ENCODE measurements at regions not wholly inside any gene's neighbourhood (a gene's known extent, or its start where the extent isn't known, plus 50 kb on each side); places are given as distances from the start of the nearest gene placed in this dataset.

- no peaks in the 10 kb centered on the region for H3K27me3 ChIP-seq (ENCODE audit: insufficient read depth, low read length)
- no peaks in the 10 kb centered on the region for H3K36me3 ChIP-seq (ENCODE audit: insufficient read depth, low read length)
- no peak overlapping the region for H3K9ac ChIP-seq (ENCODE audit: low read depth, low read length)
- no peaks in the 10 kb centered on the region for H3K9me3 ChIP-seq (ENCODE audit: insufficient read depth, low read depth, low read length)
- no peak overlapping the region for H3K4me3 ChIP-seq (ENCODE audit: low read length)
- no CpG with 5 or more reads among the region's 1 CpG for WGBS
- H3K27ac ChIP-seq (ENCODE audit: low read depth, low read length), result no peak overlapping the region
- no peaks in the 10 kb centered on the region for H3K4me1 ChIP-seq (ENCODE audit: insufficient read depth, low read length)
These were observed 55.8 kb downstream of the KCNE4 start for GRCh38 chr2:223107825-223108224.

GRCh38 chr2:223108351-223109050 lies 56.5 kb downstream of the KCNE4 start:
- H3K27ac ChIP-seq (ENCODE audit: low read depth, low read length), result no peak overlapping the region
- H3K4me1 ChIP-seq (ENCODE audit: insufficient read depth, low read length), result no peaks in the 10 kb centered on the region
- H3K4me3 ChIP-seq (ENCODE audit: low read length), result no peak overlapping the region
- H3K27me3 ChIP-seq (ENCODE audit: insufficient read depth, low read length), result no peaks in the 10 kb centered on the region
- no peaks in the 10 kb centered on the region for H3K9me3 ChIP-seq (ENCODE audit: insufficient read depth, low read depth, low read length)
- no peak overlapping the region for H3K9ac ChIP-seq (ENCODE audit: low read depth, low read length)
- no peaks in the 10 kb centered on the region for H3K36me3 ChIP-seq (ENCODE audit: insufficient read depth, low read length)
- WGBS, result 56% methylated on average over 5 of the region's 5 CpGs

GRCh38 chr2:223109341-223109740 lies 57.4 kb downstream of the KCNE4 start:
- Histone ChIP-seq H3K9ac (ENCODE audit: low read depth, low read length) (no peak overlapping the region), H3K4me1 (ENCODE audit: insufficient read depth, low read length) (no peaks in the 10 kb centered on the region), H3K36me3 (ENCODE audit: insufficient read depth, low read length) (no peaks in the 10 kb centered on the region), H3K27ac (ENCODE audit: low read depth, low read length) (no peak overlapping the region), H3K27me3 (ENCODE audit: insufficient read depth, low read length) (no peaks in the 10 kb centered on the region), H3K9me3 (ENCODE audit: insufficient read depth, low read depth, low read length) (no peaks in the 10 kb centered on the region), H3K4me3 (ENCODE audit: low read length) (no peak overlapping the region)
- 76% methylated on average over 3 of the region's 3 CpGs for WGBS

GRCh38 chr2:223113161-223113560 lies 61.2 kb downstream of the KCNE4 start:
- Histone ChIP-seq H3K4me3 (ENCODE audit: low read length) (no peak overlapping the region), H3K9me3 (ENCODE audit: insufficient read depth, low read depth, low read length) (no peaks in the 10 kb centered on the region), H3K36me3 (ENCODE audit: insufficient read depth, low read length) (no peaks in the 10 kb centered on the region), H3K9ac (ENCODE audit: low read depth, low read length) (no peak overlapping the region), H3K27ac (ENCODE audit: low read depth, low read length) (no peak overlapping the region), H3K27me3 (ENCODE audit: insufficient read depth, low read length) (no peaks in the 10 kb centered on the region), H3K4me1 (ENCODE audit: insufficient read depth, low read length) (no peaks in the 10 kb centered on the region)

- Histone ChIP-seq H3K4me1 (ENCODE audit: insufficient read depth, low read length) (no peaks in the 10 kb centered on the region), H3K27me3 (ENCODE audit: insufficient read depth, low read length) (no peaks in the 10 kb centered on the region), H3K9me3 (ENCODE audit: insufficient read depth, low read depth, low read length) (no peaks in the 10 kb centered on the region), H3K4me3 (ENCODE audit: low read length) (no peak overlapping the region), H3K36me3 (ENCODE audit: insufficient read depth, low read length) (no peaks in the 10 kb centered on the region), H3K9ac (ENCODE audit: low read depth, low read length) (no peak overlapping the region), H3K27ac (ENCODE audit: low read depth, low read length) (no peak overlapping the region)
- 97% methylated on average over 3 of the region's 3 CpGs for WGBS
These were observed 62.2 kb downstream of the KCNE4 start for GRCh38 chr2:223114170-223114569.

GRCh38 chr2:223114917-223115316 lies 62.9 kb downstream of the KCNE4 start:
- WGBS, result no CpG with 5 or more reads among the region's 3 CpGs
- no peaks in the 10 kb centered on the region for H3K36me3 ChIP-seq (ENCODE audit: insufficient read depth, low read length)
- no peaks in the 10 kb centered on the region for H3K27me3 ChIP-seq (ENCODE audit: insufficient read depth, low read length)
- no peak overlapping the region for H3K9ac ChIP-seq (ENCODE audit: low read depth, low read length)
- no peak overlapping the region for H3K4me3 ChIP-seq (ENCODE audit: low read length)
- no peaks in the 10 kb centered on the region for H3K4me1 ChIP-seq (ENCODE audit: insufficient read depth, low read length)
- H3K27ac ChIP-seq (ENCODE audit: low read depth, low read length), result no peak overlapping the region
- no peaks in the 10 kb centered on the region for H3K9me3 ChIP-seq (ENCODE audit: insufficient read depth, low read depth, low read length)

- H3K4me3 ChIP-seq (ENCODE audit: low read length), result no peak overlapping the region
- 97% methylated on average over 2 of the region's 4 CpGs for WGBS
- H3K36me3 ChIP-seq (ENCODE audit: insufficient read depth, low read length), result no peaks in the 10 kb centered on the region
- H3K27me3 ChIP-seq (ENCODE audit: insufficient read depth, low read length), result no peaks in the 10 kb centered on the region
- no peaks in the 10 kb centered on the region for H3K4me1 ChIP-seq (ENCODE audit: insufficient read depth, low read length)
- H3K27ac ChIP-seq (ENCODE audit: low read depth, low read length), result no peak overlapping the region
- H3K9ac ChIP-seq (ENCODE audit: low read depth, low read length), result no peak overlapping the region
- H3K9me3 ChIP-seq (ENCODE audit: insufficient read depth, low read depth, low read length), result no peaks in the 10 kb centered on the region
These were observed 65.5 kb downstream of the KCNE4 start for GRCh38 chr2:223117533-223117932.

- 100% methylated on average over 1 of the region's 1 CpG for WGBS
- no peaks in the 10 kb centered on the region for H3K36me3 ChIP-seq (ENCODE audit: insufficient read depth, low read length)
- no peaks in the 10 kb centered on the region for H3K9me3 ChIP-seq (ENCODE audit: insufficient read depth, low read depth, low read length)
- H3K4me3 ChIP-seq (ENCODE audit: low read length), result no peak overlapping the region
- H3K9ac ChIP-seq (ENCODE audit: low read depth, low read length), result no peak overlapping the region
- peaks cover 7% of the 10 kb centered on the region; the same call in 1 of the 2 replicates for H3K4me1 ChIP-seq (ENCODE audit: insufficient read depth, low read length)
- H3K27me3 ChIP-seq (ENCODE audit: insufficient read depth, low read length), result no peaks in the 10 kb centered on the region
- H3K27ac ChIP-seq (ENCODE audit: low read depth, low read length), result no peak overlapping the region
These were observed 69.3 kb downstream of the KCNE4 start for GRCh38 chr2:223121283-223121682.

GRCh38 chr2:223122781-223123180 lies 70.8 kb downstream of the KCNE4 start:
- Histone ChIP-seq H3K36me3 (ENCODE audit: insufficient read depth, low read length) (no peaks in the 10 kb centered on the region), H3K9me3 (ENCODE audit: insufficient read depth, low read depth, low read length) (no peaks in the 10 kb centered on the region), H3K9ac (ENCODE audit: low read depth, low read length) (no peak overlapping the region), H3K4me1 (ENCODE audit: insufficient read depth, low read length) (peaks cover 7% of the 10 kb centered on the region; the same call in 1 of the 2 replicates), H3K27ac (ENCODE audit: low read depth, low read length) (no peak overlapping the region), H3K27me3 (ENCODE audit: insufficient read depth, low read length) (no peaks in the 10 kb centered on the region), H3K4me3 (ENCODE audit: low read length) (no peak overlapping the region)
- 58% methylated on average over 4 of the region's 4 CpGs for WGBS

- H3K36me3 ChIP-seq (ENCODE audit: insufficient read depth, low read length), result no peaks in the 10 kb centered on the region
- H3K27ac ChIP-seq (ENCODE audit: low read depth, low read length), result no peak overlapping the region
- 91% methylated on average over 6 of the region's 6 CpGs for WGBS
- H3K9me3 ChIP-seq (ENCODE audit: insufficient read depth, low read depth, low read length), result no peaks in the 10 kb centered on the region
- H3K4me1 ChIP-seq (ENCODE audit: insufficient read depth, low read length), result peaks cover 7% of the 10 kb centered on the region; the same call in 1 of the 2 replicates
- H3K4me3 ChIP-seq (ENCODE audit: low read length), result no peak overlapping the region
- no peaks in the 10 kb centered on the region for H3K27me3 ChIP-seq (ENCODE audit: insufficient read depth, low read length)
- no peak overlapping the region for H3K9ac ChIP-seq (ENCODE audit: low read depth, low read length)
These were observed 72.0 kb downstream of the KCNE4 start for GRCh38 chr2:223123855-223124610.

- Histone ChIP-seq H3K9ac (ENCODE audit: low read depth, low read length) (no peak overlapping the region), H3K36me3 (ENCODE audit: insufficient read depth, low read length) (no peaks in the 10 kb centered on the region), H3K4me3 (ENCODE audit: low read length) (no peak overlapping the region), H3K9me3 (ENCODE audit: insufficient read depth, low read depth, low read length) (no peaks in the 10 kb centered on the region), H3K27ac (ENCODE audit: low read depth, low read length) (no peak overlapping the region), H3K27me3 (ENCODE audit: insufficient read depth, low read length) (no peaks in the 10 kb centered on the region), H3K4me1 (ENCODE audit: insufficient read depth, low read length) (no peaks in the 10 kb centered on the region)
- WGBS, result 91% methylated on average over 4 of the region's 4 CpGs
These were observed 89.6 kb downstream of the KCNE4 start for GRCh38 chr2:223141606-223142005.

Data from HUES64 (cell line).